Prostate gland (tissue), 2 donors: ENCODE measurements at regions not wholly inside any gene's neighbourhood (a gene's known extent, or its start where the extent isn't known, plus 50 kb on each side); places are given as distances from the start of the nearest gene placed in this dataset.

ENCODE experiments used
- DNase-seq: peaks from one replicate; pipeline ENCODE4 v3.0.0-alpha.2; 2019; ENCODE audit warnings: low spot score
- H3K27ac ChIP-seq, 2 donors: fragments of 200-600 bp; sonication (generic); 2 replicates each; pipeline ENCODE4 v1.5.1; 2017 to 2019
- H3K27me3 ChIP-seq: fragments of 200-600 bp; sonication (generic); replicated peaks from 2 replicates; pipeline ENCODE4 v1.5.1; 2019; ENCODE audit not compliant: insufficient read depth
- H3K36me3 ChIP-seq, 2 donors: fragments of 200-600 bp; sonication (generic); 1 replicate in 1 of 2; 2 replicates in 1 of 2; pipeline versions ENCODE4 v1.5.1 to v1.8.1; 2017 to 2019
- H3K4me1 ChIP-seq: fragments of 200-600 bp; sonication (generic); replicated peaks from 2 replicates; pipeline ENCODE4 v1.5.1; 2019
- H3K4me3 ChIP-seq, 2 donors: fragments of 200-600 bp; sonication (generic); 2 replicates each; pipeline ENCODE4 v1.5.1; 2017 to 2019
- H3K9me3 ChIP-seq: fragments of 200-600 bp; sonication (generic); 2 replicates; pipeline ENCODE4 v1.5.1; 2017
- CTCF ChIP-seq, 4 experiments: fragments of 200-600 bp in 2 of 4; fragments of 450-650 bp in 2 of 4; sonication (generic) in 2 of 4; IDR thresholded peaks; 1 replicate in 3 of 4; 2 replicates in 1 of 4; pipeline ENCODE4 v1.5.1; 2016 to 2019; ENCODE audit warnings: antibody characterized with exemption in 4 of 4, mild to moderate bottlenecking in 2 of 4, moderate library complexity in 2 of 4
- POLR2A ChIP-seq: fragments of 450-650 bp; IDR thresholded peaks from one replicate; pipeline ENCODE4 v1.6.1; 2016; ENCODE audit warnings: antibody characterized with exemption, mild to moderate bottlenecking
- POLR2AphosphoS5 ChIP-seq: sonication (generic); formaldehyde crosslinking; IDR thresholded peaks from one replicate; pipeline ENCODE4 v1.6.1; 2017; ENCODE audit warnings: antibody characterized with exemption
- whole genome bisulfite sequencing: methylation state at CpG from one replicate; pipeline ENCODE4 v1.1.5; 2018; 5-methylcytosine and 5-hydroxymethylcytosine counted together
- intact Hi-C: fragments of 100-400 bp; cut with DNase I; formaldehyde crosslinking; loops from one replicate; pipeline ENCODE4 v1.14.2; 2022

GRCh38 chr5:158058208-158059120 is 199.5 kb upstream of the CLINT1 start:
- Histone ChIP-seq H3K27ac (no peak overlapping the region), H3K36me3 (no peaks in the 10 kb centered on the region), H3K4me1 (no peaks in the 10 kb centered on the region), H3K27me3 (no peaks in the 10 kb centered on the region), H3K9me3 (no peaks in the 10 kb centered on the region), H3K4me3 (no peak overlapping the region)
- TF ChIP-seq CTCF (IDR thresholded peaks at IDR 0.05) (no peak), POLR2A (no peak), POLR2AphosphoS5 (no peak)
- whole genome bisulfite sequencing: 67% methylated on average over 6 of the region's 6 CpGs
- DNase-seq: no peak
- intact Hi-C loops: no loop called here

- no peak overlapping the region for H3K4me3 ChIP-seq
- WGBS: 42% methylated on average over 5 of the region's 5 CpGs
- no peaks in the 10 kb centered on the region for H3K27me3 ChIP-seq
- TF ChIP-seq POLR2A: no peak
- TF ChIP-seq CTCF (IDR thresholded peaks at IDR 0.05): no peak
- no peak for TF ChIP-seq POLR2AphosphoS5
- no peak overlapping the region for H3K27ac ChIP-seq
- H3K4me1 ChIP-seq: no peaks in the 10 kb centered on the region
- DNase-seq: no peak
- intact Hi-C loops: no loop called here
- no peaks in the 10 kb centered on the region for H3K9me3 ChIP-seq
- H3K36me3 ChIP-seq: no peaks in the 10 kb centered on the region
These were observed 197.3 kb upstream of the CLINT1 start for GRCh38 chr5:158056130-158056825.

GRCh38 chr5:158055111-158055501 is 196.2 kb upstream of the CLINT1 start:
- Histone ChIP-seq H3K27ac (no peak overlapping the region), H3K36me3 (no peaks in the 10 kb centered on the region), H3K4me3 (no peak overlapping the region), H3K9me3 (no peaks in the 10 kb centered on the region), H3K4me1 (no peaks in the 10 kb centered on the region), H3K27me3 (no peaks in the 10 kb centered on the region)
- WGBS: 4% methylated on average over 4 of the region's 4 CpGs
- DNase-seq: no peak
- intact Hi-C loops: no loop called here
- no peak for TF ChIP-seq POLR2AphosphoS5
- no peak for TF ChIP-seq POLR2A
- no peak for TF ChIP-seq CTCF (IDR thresholded peaks at IDR 0.05)

GRCh38 chr5:158054223-158055110 is 195.5 kb upstream of the CLINT1 start:
- Histone ChIP-seq H3K9me3 (no peaks in the 10 kb centered on the region), H3K36me3 (no peaks in the 10 kb centered on the region), H3K27me3 (no peaks in the 10 kb centered on the region), H3K27ac (no peak overlapping the region), H3K4me1 (no peaks in the 10 kb centered on the region), H3K4me3 (no peak overlapping the region)
- intact Hi-C loops: no loop called here
- 15% methylated on average over 9 of the region's 9 CpGs for WGBS
- no peak for TF ChIP-seq CTCF (IDR thresholded peaks at IDR 0.05)
- peak; percentile 6 for DNase-seq
